Fibroblast of villous mesenchyme (primary cell): ENCODE measurements at regions not wholly inside any gene's neighbourhood (a gene's known extent, or its start where the extent isn't known, plus 50 kb on each side); places are given as distances from the start of the nearest gene placed in this dataset.
"Not testable (repeated sequence)": the region's sequence is repeated elsewhere in the genome, so short reads cannot be mapped to it uniquely, and the experiment has no call there.

Source experiments
- DNase-seq: peaks from one replicate; pipeline ENCODE4 v3.0.0-alpha.2; 2010; ENCODE audit warnings: low read depth
- H3K4me3 ChIP-seq: 2 replicates; pipeline ENCODE4 v1.5.1; 2011; ENCODE audit warnings: low read depth, mild to moderate bottlenecking, low read length
- TF ChIP-seq, protein P1 (sequence below): IDR thresholded peaks from 2 replicates; pipeline ENCODE4 v1.5.1; 2012; ENCODE audit warnings: low read depth, mild to moderate bottlenecking, low read length; ENCODE audit not compliant: insufficient read depth

DNA sequence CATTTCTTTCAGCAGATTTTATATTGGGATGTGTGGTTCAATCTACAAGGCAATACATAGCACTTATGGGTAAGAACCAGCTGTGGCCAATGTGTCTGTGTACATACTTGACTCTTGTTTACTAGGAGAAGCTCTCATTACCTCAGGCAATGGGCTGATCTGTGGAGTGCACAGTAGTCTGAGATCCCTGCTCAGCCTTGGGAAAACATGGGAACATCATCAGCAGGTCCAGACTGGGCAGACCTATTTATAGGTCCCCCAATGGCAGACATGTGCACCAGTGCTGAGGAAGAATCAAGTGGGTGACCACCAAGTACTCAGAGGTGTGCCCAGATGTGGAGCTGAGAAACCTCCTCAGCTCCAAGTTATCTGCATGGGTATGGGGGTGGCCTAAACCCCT lies 349.7 kb downstream of the KIF20B start:
- TF ChIP-seq, protein P1, sequence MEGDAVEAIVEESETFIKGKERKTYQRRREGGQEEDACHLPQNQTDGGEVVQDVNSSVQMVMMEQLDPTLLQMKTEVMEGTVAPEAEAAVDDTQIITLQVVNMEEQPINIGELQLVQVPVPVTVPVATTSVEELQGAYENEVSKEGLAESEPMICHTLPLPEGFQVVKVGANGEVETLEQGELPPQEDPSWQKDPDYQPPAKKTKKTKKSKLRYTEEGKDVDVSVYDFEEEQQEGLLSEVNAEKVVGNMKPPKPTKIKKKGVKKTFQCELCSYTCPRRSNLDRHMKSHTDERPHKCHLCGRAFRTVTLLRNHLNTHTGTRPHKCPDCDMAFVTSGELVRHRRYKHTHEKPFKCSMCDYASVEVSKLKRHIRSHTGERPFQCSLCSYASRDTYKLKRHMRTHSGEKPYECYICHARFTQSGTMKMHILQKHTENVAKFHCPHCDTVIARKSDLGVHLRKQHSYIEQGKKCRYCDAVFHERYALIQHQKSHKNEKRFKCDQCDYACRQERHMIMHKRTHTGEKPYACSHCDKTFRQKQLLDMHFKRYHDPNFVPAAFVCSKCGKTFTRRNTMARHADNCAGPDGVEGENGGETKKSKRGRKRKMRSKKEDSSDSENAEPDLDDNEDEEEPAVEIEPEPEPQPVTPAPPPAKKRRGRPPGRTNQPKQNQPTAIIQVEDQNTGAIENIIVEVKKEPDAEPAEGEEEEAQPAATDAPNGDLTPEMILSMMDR, result no peak
- H3K4me3 ChIP-seq, result no peak overlapping the region
- DNase-seq, result no peak

DNA sequence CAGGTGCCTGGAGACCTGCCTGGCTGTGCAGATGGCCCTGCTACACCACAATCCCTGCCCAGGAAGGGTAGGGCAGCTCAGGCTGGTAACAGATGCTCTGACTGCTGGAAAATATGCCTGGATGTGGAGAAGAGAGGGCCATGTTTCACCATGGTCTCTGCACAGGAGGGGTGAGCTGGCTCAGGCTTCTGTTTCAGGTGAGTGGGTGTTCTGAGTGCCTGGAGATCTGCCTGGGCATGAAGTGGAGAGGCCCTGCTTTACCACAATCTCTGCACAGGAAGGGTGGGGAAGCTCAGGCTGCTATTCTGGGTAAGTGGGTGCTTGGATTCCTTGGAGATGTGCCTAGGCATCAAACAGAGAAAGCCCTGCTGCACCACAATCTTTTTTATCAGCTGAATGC lies 350.1 kb downstream of the KIF20B start:
- DNase-seq, result no peak
- TF ChIP-seq, protein P1, result no peak
- no peak overlapping the region for H3K4me3 ChIP-seq

DNA sequence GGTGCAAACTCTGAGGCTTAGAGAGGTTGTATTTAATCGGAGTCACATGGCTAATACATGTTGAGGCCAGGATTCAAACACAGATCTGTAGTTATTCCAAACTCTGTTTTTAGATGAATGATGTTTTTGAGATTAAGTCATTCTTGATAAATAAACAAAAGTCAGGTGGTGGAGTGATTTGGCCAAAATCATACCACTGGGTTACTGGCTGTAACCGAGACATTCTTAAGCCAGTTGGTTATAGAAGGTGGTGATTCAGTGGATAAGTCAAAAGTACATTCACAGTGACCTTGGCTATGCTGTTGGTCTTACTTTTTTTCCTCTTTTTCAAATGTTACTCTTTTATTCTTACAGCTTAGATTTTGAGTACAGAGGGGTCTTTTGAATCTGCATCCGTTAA lies 361.4 kb downstream of the KIF20B start:
- no peak overlapping the region for H3K4me3 ChIP-seq
- TF ChIP-seq, protein P1, result no peak
- DNase-seq, result no peak

DNA sequence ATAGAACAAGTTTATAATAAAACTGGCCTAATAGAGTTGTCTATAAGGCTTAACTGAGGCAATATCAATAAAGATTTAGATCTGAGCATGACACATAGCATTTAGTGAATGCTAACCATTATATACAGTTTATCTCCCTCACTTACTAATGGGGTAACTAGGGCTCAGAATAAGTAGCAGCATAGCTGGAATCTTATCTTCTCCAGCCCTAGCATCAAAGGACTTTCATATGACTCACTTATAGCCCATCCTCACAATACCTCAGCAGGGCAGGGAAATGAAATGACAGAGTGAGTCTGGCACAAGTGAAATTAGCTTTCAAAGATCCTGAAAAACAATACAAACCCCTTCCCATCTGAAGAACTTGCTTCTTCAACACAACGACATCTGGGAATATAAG lies 362.9 kb downstream of the KIF20B start:
- TF ChIP-seq, protein P1, result no peak
- no peak overlapping the region for H3K4me3 ChIP-seq
- peak; percentile 15 for DNase-seq

DNA sequence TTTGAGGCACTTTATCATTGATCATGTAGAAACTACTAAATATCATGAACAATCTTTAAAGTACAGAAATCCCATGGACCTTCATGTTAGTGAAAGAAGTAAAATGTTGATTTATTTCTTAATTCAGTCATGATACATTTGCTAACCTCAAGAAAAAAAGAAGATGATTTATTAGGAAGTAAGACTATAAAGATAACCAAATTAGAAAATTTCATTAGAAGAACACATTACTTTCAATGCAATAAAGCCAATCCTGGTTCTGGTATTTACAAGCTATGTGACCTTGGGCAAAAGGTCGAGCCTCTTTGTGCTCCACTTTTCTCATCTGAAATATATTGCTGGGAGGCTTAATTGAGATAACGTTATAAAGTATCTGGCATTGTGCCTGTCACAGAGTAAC lies 365.0 kb downstream of the KIF20B start:
- TF ChIP-seq, protein P1, result no peak
- H3K4me3 ChIP-seq, result no peak overlapping the region
- DNase-seq, result peak; percentile 11

DNA sequence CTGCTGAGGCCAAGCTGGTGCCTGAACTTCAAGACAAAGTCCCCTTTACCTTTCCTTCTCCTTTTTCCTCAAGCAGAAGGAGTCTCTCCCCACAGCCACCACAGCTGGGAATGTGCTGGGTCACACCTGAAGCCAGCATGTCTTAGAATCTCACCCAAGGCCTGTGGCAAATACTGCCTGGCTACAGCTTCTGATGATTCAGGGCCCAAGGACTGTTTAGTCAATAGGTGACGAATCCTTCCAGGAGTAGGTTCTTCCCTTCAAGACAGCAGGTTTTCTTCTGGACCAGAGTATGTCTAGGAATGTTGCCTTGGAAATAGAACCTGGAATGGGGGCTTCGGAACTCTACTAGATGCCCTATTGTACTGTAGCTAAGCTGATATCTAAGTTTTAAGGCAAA lies 374.6 kb downstream of the KIF20B start:
- no peak overlapping the region for H3K4me3 ChIP-seq
- DNase-seq, result no peak
- TF ChIP-seq, protein P1, result no peak

DNA sequence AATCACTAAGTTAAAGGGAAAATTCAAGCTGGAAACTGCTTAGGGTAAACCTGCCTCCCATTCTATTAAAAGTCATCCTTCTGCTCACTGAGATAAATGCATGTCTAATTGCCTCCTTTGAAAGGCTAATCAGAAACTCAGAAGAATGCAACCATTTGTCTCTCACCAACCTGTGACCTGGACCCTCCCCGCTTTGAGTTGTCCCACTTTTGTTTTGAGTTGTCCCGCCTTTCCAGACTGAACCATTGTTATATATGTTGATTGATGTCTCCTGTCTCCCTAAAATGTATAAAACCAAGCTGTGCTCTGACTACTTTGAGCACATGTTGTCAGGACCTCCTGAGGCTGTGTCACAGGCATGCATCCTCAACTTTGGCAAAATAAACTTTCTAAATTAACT lies 378.4 kb downstream of the KIF20B start:
- DNase-seq, result no peak
- H3K4me3 ChIP-seq, result no peak overlapping the region
- TF ChIP-seq, protein P1, result no peak

DNA sequence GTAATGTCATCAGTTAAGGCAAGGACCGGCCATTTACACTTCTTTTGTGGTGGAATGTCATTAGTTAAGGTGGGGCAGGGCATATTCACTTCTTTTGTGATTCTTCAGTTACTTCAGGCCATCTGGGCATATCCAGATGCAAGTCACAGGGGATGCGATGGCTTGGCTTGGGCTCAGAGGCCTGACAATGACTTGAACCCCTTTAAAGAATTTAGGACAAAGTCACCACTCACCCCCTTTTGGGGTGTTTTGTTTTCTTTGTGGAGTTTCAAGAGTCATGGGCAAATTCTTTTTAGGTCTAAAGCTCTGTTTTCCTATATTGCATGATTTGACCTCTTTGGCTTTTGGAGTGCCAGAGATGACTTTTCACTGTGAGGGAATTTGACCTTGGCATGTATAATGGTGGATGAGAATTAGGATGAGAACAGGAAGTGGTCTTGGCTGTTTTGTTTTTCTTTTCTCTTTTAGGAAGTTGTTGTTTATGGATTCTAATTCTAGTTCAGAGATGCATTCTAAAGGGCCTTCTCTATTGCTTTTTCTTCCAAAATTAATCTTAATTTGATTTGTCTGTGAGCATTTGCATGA lies 385.3 kb downstream of the KIF20B start:
- DNase-seq, result not testable (repeated sequence)

More for the DNA sequence above, 385.3 kb downstream of the KIF20B start:
- H3K4me3 ChIP-seq, result not testable (repeated sequence)
